ENCODE measurements at regions not wholly inside any gene's neighbourhood (a gene's known extent, or its start where the extent isn't known, plus 50 kb on each side); places are given as distances from the start of the nearest gene placed in this dataset.

- WGBS, 3 donors, result 66 to 69% (median 66%) methylated on average over 8 of the region's 8 CpGs
- no peaks in the 10 kb centered on the region for H3K27me3 ChIP-seq
- no peaks in the 10 kb centered on the region for H3K9me3 ChIP-seq
- intact Hi-C loops (cut with DNase I), result no loop called here
- TF ChIP-seq POLR2A (IDR thresholded peaks at IDR 0.05) (no peak), CTCF (IDR thresholded peaks at IDR 0.05) (no peak), EP300 (IDR thresholded peaks at IDR 0.05) (no peak)
- no peaks in the 10 kb centered on the region for H3K36me3 ChIP-seq
- H3K27ac ChIP-seq, result no peak overlapping the region
- H3K4me3 ChIP-seq, result no peak overlapping the region
- DNase-seq, result no peak
- no peaks in the 10 kb centered on the region for H3K4me1 ChIP-seq (ENCODE audit: insufficient read depth)
These were observed 159.9 kb upstream of the MGMT start for GRCh38 chr10:129307141-129307540.

- H3K4me1 ChIP-seq (ENCODE audit: insufficient read depth), result no peaks in the 10 kb centered on the region
- DNase-seq, result no peak
- no peaks in the 10 kb centered on the region for H3K27me3 ChIP-seq
- no peaks in the 10 kb centered on the region for H3K36me3 ChIP-seq
- H3K27ac ChIP-seq, result no peak overlapping the region
- H3K4me3 ChIP-seq, result no peak overlapping the region
- WGBS, 3 donors, result 91 to 97% (median 92%) methylated on average over 10 of the region's 10 CpGs
- TF ChIP-seq CTCF (IDR thresholded peaks at IDR 0.05), result no peak
- no peak for TF ChIP-seq POLR2A (IDR thresholded peaks at IDR 0.05)
- TF ChIP-seq EP300 (IDR thresholded peaks at IDR 0.05), result no peak
- H3K9me3 ChIP-seq, result no peaks in the 10 kb centered on the region
- intact Hi-C loops (cut with DNase I), result no loop called here
These were observed 158.0 kb upstream of the MGMT start for GRCh38 chr10:129308953-129309564.

GRCh38 chr10:129309565-129309964 is 157.5 kb upstream of the MGMT start:
- no peaks in the 10 kb centered on the region for H3K36me3 ChIP-seq
- no peak overlapping the region for H3K4me3 ChIP-seq
- H3K9me3 ChIP-seq, result no peaks in the 10 kb centered on the region
- no peaks in the 10 kb centered on the region for H3K4me1 ChIP-seq (ENCODE audit: insufficient read depth)
- no peak overlapping the region for H3K27ac ChIP-seq
- H3K27me3 ChIP-seq, result no peaks in the 10 kb centered on the region
- WGBS, 3 donors, result 92 to 94% (median 93%) methylated on average over 5 of the region's 5 CpGs
- no peak for TF ChIP-seq EP300 (IDR thresholded peaks at IDR 0.05)
- no peak for TF ChIP-seq POLR2A (IDR thresholded peaks at IDR 0.05)
- TF ChIP-seq CTCF (IDR thresholded peaks at IDR 0.05), result no peak
- intact Hi-C loops (cut with DNase I), result no loop called here
- no peak for DNase-seq

GRCh38 chr10:129310881-129311280 is 156.2 kb upstream of the MGMT start:
- H3K36me3 ChIP-seq, result no peaks in the 10 kb centered on the region

More at GRCh38 chr10:129310881-129311280, 156.2 kb upstream of the MGMT start:
- H3K27ac ChIP-seq, result no peak overlapping the region
- DNase-seq, result no peak
- H3K4me3 ChIP-seq, result no peak overlapping the region
- 46 to 56% (median 47%) methylated on average over 4 of the region's 4 CpGs for WGBS, 3 donors
- no peaks in the 10 kb centered on the region for H3K9me3 ChIP-seq
- no peaks in the 10 kb centered on the region for H3K27me3 ChIP-seq
- no peaks in the 10 kb centered on the region for H3K4me1 ChIP-seq (ENCODE audit: insufficient read depth)
- no peak for TF ChIP-seq CTCF (IDR thresholded peaks at IDR 0.05)
- intact Hi-C loops (cut with DNase I), result no loop called here

Data from ovary (tissue), 7 donors.